Sigmoid colon (tissue), 4 donors: ENCODE measurements at regions not wholly inside any gene's neighbourhood (a gene's known extent, or its start where the extent isn't known, plus 50 kb on each side); places are given as distances from the start of the nearest gene placed in this dataset.

Experiments
- CTCF ChIP-seq, 4 experiments: fragments of 450-650 bp in 3 of 4; fragments of 200-600 bp in 1 of 4; IDR thresholded peaks; one replicate each; pipeline ENCODE4 v1.5.1; 2016 to 2019; ENCODE audit warnings: antibody characterized with exemption in 4 of 4, mild to moderate bottlenecking in 3 of 4, moderate library complexity in 2 of 4
- EP300 ChIP-seq, 4 donors: sonication (generic); formaldehyde crosslinking; IDR thresholded peaks; one replicate each; pipeline ENCODE4 v1.6.1; 2017; ENCODE audit warnings: antibody characterized with exemption in 4 of 4
- POLR2A ChIP-seq, 2 donors: fragments of 450-650 bp; IDR thresholded peaks; one replicate each; pipeline ENCODE4 v1.6.1; 2016; ENCODE audit warnings: antibody characterized with exemption in 2 of 2, mild to moderate bottlenecking in 2 of 2, moderate library complexity in 2 of 2
- POLR2AphosphoS5 ChIP-seq, 4 donors: sonication (generic); formaldehyde crosslinking; IDR thresholded peaks; one replicate each; pipeline ENCODE4 v1.6.1; 2017; ENCODE audit warnings: antibody characterized with exemption in 4 of 4

- no peak for TF ChIP-seq CTCF (IDR thresholded peaks at IDR 0.05)
- no peak for TF ChIP-seq POLR2AphosphoS5 (IDR thresholded peaks at IDR 0.05)
- no peak for TF ChIP-seq POLR2A (IDR thresholded peaks at IDR 0.05)
- no peak for TF ChIP-seq EP300 (IDR thresholded peaks at IDR 0.05)
Observed at GRCh38 chr9:96023486-96023885, 148.0 kb downstream of the ERCC6L2 start.
